ENCODE measurements at regions not wholly inside any gene's neighbourhood (a gene's known extent, or its start where the extent isn't known, plus 50 kb on each side); places are given as distances from the start of the nearest gene placed in this dataset.
"Not testable (repeated sequence)": the region's sequence is repeated elsewhere in the genome, so short reads cannot be mapped to it uniquely, and the experiment has no call there.

DNA sequence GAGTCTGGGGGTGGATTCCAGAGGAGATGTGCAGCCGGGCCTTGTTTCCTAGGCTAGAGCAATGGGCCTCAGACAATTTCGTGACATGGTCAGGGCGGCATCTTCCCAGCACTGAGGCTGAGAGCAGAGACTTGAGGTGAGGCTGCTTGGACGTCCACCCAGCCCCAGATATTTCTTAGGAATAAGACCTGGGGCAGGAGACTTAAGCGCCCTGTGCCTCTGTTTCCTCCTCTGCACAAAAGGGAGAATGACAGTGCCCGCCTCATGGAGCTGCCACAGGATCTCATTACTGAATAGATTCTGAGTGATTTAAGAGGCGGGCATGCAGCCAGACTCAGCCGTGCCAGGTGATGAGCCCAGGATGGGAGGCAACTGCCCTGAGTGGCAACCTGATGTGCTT is 297.9 kb upstream of the SFSWAP start:
- no peaks in the 10 kb centered on the region for H3K27me3 ChIP-seq (replicated peaks)
- no peak overlapping the region for H3K4me3 ChIP-seq (ENCODE audit: low read depth, low read length)
- no peaks in the 10 kb centered on the region for H3K36me3 ChIP-seq (replicated peaks)
- in situ Hi-C loops (cut with HindIII; ENCODE audit: low pct_ligation_motif_present, low sequenced_read_pairs): no loop called here
- no peak overlapping the region for H3K27ac ChIP-seq
- no peak for DNase-seq
- TF ChIP-seq, protein P1, sequence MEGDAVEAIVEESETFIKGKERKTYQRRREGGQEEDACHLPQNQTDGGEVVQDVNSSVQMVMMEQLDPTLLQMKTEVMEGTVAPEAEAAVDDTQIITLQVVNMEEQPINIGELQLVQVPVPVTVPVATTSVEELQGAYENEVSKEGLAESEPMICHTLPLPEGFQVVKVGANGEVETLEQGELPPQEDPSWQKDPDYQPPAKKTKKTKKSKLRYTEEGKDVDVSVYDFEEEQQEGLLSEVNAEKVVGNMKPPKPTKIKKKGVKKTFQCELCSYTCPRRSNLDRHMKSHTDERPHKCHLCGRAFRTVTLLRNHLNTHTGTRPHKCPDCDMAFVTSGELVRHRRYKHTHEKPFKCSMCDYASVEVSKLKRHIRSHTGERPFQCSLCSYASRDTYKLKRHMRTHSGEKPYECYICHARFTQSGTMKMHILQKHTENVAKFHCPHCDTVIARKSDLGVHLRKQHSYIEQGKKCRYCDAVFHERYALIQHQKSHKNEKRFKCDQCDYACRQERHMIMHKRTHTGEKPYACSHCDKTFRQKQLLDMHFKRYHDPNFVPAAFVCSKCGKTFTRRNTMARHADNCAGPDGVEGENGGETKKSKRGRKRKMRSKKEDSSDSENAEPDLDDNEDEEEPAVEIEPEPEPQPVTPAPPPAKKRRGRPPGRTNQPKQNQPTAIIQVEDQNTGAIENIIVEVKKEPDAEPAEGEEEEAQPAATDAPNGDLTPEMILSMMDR (IDR thresholded peaks at IDR 0.05; ENCODE audit: low read depth, low read length, missing control alignments): no peak

DNA sequence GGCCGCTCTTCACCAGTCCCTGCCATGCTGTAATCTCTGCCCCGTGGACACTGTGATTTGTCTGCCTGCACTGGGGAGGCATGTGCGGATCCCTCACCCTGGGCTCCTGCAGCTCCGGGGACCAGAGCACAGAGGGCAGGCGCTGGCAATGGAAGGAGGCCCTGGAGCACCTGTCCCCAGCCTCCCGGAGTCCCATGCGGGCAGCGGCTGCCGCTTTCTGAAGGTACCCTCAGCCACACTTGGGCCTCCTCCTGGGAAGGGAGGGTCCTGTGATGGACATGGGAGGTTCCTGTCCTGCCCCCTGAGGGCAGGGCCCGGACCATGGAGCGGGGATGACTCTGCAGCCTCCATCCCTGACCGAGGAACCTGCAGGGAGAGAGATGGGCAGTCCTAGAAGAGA is 297.4 kb upstream of the SFSWAP start:
- in situ Hi-C loops (cut with HindIII; ENCODE audit: low pct_ligation_motif_present, low sequenced_read_pairs): no loop called here
- Histone ChIP-seq H3K27me3 (replicated peaks) (no peaks in the 10 kb centered on the region), H3K27ac (no peak overlapping the region), H3K36me3 (replicated peaks) (no peaks in the 10 kb centered on the region), H3K4me3 (ENCODE audit: low read depth, low read length) (no peak overlapping the region)
- no peak for DNase-seq
- TF ChIP-seq, protein P1 (IDR thresholded peaks at IDR 0.05; ENCODE audit: low read depth, low read length, missing control alignments): no peak

DNA sequence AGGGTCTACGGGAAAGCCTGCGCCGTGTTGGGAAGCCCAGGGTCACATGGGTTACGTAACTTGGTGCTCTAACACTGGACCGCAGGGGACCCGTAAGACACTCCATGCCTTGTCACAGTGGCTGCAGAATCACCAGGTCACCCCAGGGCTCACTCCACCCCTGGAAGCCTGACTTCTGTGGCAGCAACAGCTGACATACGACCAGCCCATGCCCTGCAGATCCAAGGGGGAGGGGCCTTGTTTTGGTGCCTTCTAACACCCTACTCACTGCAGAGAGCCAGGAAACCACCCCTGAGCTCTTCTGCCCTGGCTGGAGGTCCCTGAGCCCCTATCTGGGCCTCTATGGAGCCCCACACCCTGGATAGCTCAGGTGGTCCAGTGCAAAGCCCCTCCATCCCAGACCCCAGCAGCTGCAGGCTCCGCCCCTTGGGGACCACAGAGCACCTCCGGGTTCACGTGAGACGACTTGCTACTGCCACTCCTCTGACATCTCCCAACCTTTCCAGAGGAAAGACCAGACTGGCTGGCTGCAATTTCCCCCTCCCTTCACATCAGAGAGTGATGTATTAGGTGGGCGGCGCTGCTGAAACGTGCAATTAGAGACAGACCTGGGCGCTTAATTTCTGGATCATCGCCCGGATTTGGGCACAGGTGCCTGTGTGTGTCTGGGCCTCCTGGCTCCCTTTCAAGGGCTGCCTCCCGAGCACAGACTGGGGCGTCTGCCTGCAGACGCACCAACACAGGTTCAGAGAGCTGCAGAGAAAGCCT is 296.6 kb upstream of the SFSWAP start:
- DNase-seq; in situ Hi-C loops (cut with HindIII; ENCODE audit: low pct_ligation_motif_present, low sequenced_read_pairs); H3K4me3 ChIP-seq (ENCODE audit: low read depth, low read length); H3K27ac ChIP-seq; H3K27me3 ChIP-seq (replicated peaks); H3K36me3 ChIP-seq (replicated peaks): not testable (repeated sequence)

DNA sequence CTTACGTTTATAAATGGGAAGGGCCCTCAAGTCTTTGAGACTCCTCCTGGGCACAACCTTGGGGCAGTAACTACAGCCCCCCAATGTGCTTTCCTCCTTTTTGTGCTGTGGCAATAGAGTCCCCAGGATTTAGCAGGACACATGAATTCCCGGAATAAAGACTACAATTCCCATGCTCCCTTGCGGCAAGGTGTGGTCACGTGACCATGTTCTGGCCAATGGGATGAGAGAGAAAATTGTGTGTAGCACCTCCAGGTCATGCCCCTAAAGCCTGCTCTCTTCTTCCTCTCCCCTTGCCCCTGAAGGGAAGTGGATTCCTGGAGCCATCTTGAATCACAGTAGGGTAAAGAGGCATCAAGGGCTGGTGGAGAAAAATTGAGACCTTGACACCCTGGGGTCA is 295.1 kb upstream of the SFSWAP start:
- H3K36me3 ChIP-seq (replicated peaks): no peaks in the 10 kb centered on the region
- in situ Hi-C loops (cut with HindIII; ENCODE audit: low pct_ligation_motif_present, low sequenced_read_pairs): no loop called here
- H3K27me3 ChIP-seq (replicated peaks): no peaks in the 10 kb centered on the region
- no peak overlapping the region for H3K27ac ChIP-seq
- TF ChIP-seq, protein P1 (IDR thresholded peaks at IDR 0.05; ENCODE audit: low read depth, low read length, missing control alignments): no peak
- DNase-seq: no peak
- no peak overlapping the region for H3K4me3 ChIP-seq (ENCODE audit: low read depth, low read length)

DNA sequence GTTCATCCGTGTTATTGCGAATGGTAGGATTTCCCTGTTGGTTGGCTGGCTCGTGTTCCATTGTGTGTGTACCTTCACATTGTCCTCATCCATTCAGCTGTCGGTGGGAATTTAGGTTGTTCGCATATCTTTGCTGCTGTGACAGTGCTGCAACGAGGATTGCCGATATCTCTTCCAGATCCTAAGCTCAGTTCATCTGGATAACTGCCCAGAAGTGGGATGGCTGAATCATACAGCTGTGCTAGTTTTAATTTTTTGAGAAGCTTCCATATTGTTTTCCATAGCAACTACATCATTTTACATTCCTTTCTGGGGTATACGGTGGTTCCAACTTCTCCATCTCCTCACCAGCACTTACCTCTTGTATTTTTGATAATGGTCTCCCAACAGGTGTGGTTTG is 292.8 kb upstream of the SFSWAP start:
- DNase-seq: no peak
- no peaks in the 10 kb centered on the region for H3K27me3 ChIP-seq (replicated peaks)
- H3K27ac ChIP-seq: no peak overlapping the region
- TF ChIP-seq, protein P1 (IDR thresholded peaks at IDR 0.05; ENCODE audit: low read depth, low read length, missing control alignments): no peak
- H3K4me3 ChIP-seq (ENCODE audit: low read depth, low read length): no peak overlapping the region
- in situ Hi-C loops (cut with HindIII; ENCODE audit: low pct_ligation_motif_present, low sequenced_read_pairs): no loop called here
- no peaks in the 10 kb centered on the region for H3K36me3 ChIP-seq (replicated peaks)

DNA sequence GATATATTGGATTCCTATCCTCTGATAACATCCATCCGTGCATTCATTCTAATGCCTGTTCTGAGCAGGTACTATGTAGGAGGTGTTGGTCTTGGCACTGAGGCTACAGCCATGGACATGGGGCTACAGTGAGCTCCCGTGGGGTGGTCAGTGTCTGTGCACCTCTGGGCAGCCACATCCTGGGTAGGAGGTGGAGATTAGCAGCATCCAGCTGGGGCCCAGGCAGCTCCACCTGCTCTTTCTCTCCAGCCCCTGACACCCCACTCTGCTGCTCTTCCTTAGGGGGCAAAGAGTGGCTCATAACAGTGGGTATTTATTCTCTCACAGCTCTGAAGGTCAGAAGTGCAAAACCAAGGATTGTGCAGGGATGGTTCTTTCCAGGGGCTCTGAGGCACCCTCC is 292.0 kb upstream of the SFSWAP start:
- no peaks in the 10 kb centered on the region for H3K36me3 ChIP-seq (replicated peaks)
- no peak for DNase-seq
- no peaks in the 10 kb centered on the region for H3K27me3 ChIP-seq (replicated peaks)
- no peak overlapping the region for H3K27ac ChIP-seq
- no peak overlapping the region for H3K4me3 ChIP-seq (ENCODE audit: low read depth, low read length)
- TF ChIP-seq, protein P1 (IDR thresholded peaks at IDR 0.05; ENCODE audit: low read depth, low read length, missing control alignments): no peak
- in situ Hi-C loops (cut with HindIII; ENCODE audit: low pct_ligation_motif_present, low sequenced_read_pairs): no loop called here

Measured in brain microvascular endothelial cell (primary cell).